Stimulated activated CD4-positive, alpha-beta T cell treated with anti-CD3 and anti-CD28 coated beads, Interleukin-15, amount 100 ng/mL, for 24 hours (primary cell): ENCODE measurements at regions not wholly inside any gene's neighbourhood (a gene's known extent, or its start where the extent isn't known, plus 50 kb on each side); places are given as distances from the start of the nearest gene placed in this dataset.

Source experiments
- DNase-seq: peaks from one replicate; pipeline ENCODE4 v3.0.0-alpha.2; 2020

GRCh38 chr2:81235601-81236000, 931.0 kb upstream of the LRRTM1 start:
- no peak for DNase-seq

- no peak for DNase-seq
These were observed 930.2 kb upstream of the LRRTM1 start for GRCh38 chr2:81234711-81235110.

GRCh38 chr2:81225756-81226155, 921.2 kb upstream of the LRRTM1 start:
- DNase-seq, result no peak

- no peak for DNase-seq
These were observed 909.0 kb upstream of the LRRTM1 start for GRCh38 chr2:81213598-81213997.

- DNase-seq, result no peak
These were observed 901.7 kb upstream of the LRRTM1 start for GRCh38 chr2:81206216-81206615.

- no peak for DNase-seq
These were observed 892.5 kb upstream of the LRRTM1 start for GRCh38 chr2:81196933-81197628.

- DNase-seq, result no peak
These were observed 891.9 kb upstream of the LRRTM1 start for GRCh38 chr2:81196383-81196851.

GRCh38 chr2:81195774-81196382, 891.3 kb upstream of the LRRTM1 start:
- DNase-seq, result no peak

- no peak for DNase-seq
These were observed 890.6 kb upstream of the LRRTM1 start for GRCh38 chr2:81195017-81195773.

GRCh38 chr2:81194581-81194980, 890.0 kb upstream of the LRRTM1 start:
- DNase-seq, result no peak

GRCh38 chr2:81194176-81194575, 889.6 kb upstream of the LRRTM1 start:
- DNase-seq, result no peak

- no peak for DNase-seq
These were observed 877.3 kb upstream of the LRRTM1 start for GRCh38 chr2:81181845-81182244.

GRCh38 chr2:81171447-81171846, 866.9 kb upstream of the LRRTM1 start:
- DNase-seq, result no peak

GRCh38 chr2:81163583-81163982, 859.0 kb upstream of the LRRTM1 start:
- no peak for DNase-seq

- DNase-seq, result no peak
These were observed 854.0 kb upstream of the LRRTM1 start for GRCh38 chr2:81158505-81158904.

- DNase-seq, result no peak
These were observed 843.8 kb upstream of the LRRTM1 start for GRCh38 chr2:81148323-81148722.

- DNase-seq, result no peak
These were observed 831.7 kb upstream of the LRRTM1 start for GRCh38 chr2:81136296-81136695.

GRCh38 chr2:81097361-81097760, 792.8 kb upstream of the LRRTM1 start:
- no peak for DNase-seq

GRCh38 chr2:81093031-81093430, 788.5 kb upstream of the LRRTM1 start:
- DNase-seq, result no peak

- DNase-seq, result no peak
These were observed 783.1 kb upstream of the LRRTM1 start for GRCh38 chr2:81087646-81088045.

GRCh38 chr2:81084101-81084500, 779.5 kb upstream of the LRRTM1 start:
- DNase-seq, result no peak

- DNase-seq, result no peak
These were observed 774.1 kb upstream of the LRRTM1 start for GRCh38 chr2:81078631-81079030.

GRCh38 chr2:81078102-81078501, 773.5 kb upstream of the LRRTM1 start:
- no peak for DNase-seq

- no peak for DNase-seq
These were observed 772.8 kb upstream of the LRRTM1 start for GRCh38 chr2:81077396-81077795.
